ENCODE measurements at regions not wholly inside any gene's neighbourhood (a gene's known extent, or its start where the extent isn't known, plus 50 kb on each side); places are given as distances from the start of the nearest gene placed in this dataset.
"Not testable (repeated sequence)": the region's sequence is repeated elsewhere in the genome, so short reads cannot be mapped to it uniquely, and the experiment has no call there.

GRCh38 chr2:156254637-156255067, 77.9 kb downstream of the NR4A2 start:
- DNase-seq (ENCODE audit: extremely low read depth, low read depth, low spot score) = not testable (repeated sequence)

DNA sequence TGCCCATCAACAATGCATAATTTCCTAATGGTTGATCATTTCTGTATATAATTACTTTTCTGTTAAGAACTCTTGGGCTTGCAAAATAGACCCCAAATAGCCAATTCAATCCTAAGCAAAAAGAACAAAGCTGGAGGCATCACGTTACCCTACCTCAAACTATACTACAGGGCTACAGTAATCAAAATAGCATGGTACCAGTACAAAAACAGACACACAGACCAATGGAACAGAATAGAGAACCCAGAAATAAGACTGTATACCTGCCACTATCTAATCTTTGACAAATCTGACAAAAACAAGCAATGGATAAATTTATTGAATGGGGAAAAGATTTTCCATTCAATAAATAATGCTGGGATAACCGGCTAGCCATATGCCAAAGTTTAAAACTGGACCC, 78.8 kb downstream of the NR4A2 start:
- no peak for DNase-seq (ENCODE audit: extremely low read depth, low read depth, low spot score)

DNA sequence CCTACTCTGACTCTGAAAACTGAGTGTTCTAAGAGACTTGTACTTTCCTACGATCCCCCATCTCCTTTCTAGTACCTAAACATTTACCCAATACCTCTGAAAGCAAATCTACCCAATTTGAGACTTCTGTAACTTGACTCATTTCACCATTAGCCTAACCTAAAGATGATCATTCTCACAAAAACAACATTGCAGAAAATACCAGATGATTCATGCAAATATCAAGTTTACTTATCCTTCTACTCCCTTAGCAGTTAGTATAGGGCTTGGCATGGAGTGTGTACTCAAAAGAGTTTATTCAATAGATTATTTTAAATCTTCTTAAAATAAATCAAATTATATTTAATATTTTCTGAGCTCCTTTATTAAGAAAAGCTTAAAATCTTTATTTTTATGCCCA, 89.6 kb downstream of the NR4A2 start:
- DNase-seq (ENCODE audit: extremely low read depth, low read depth, low spot score) = no peak

- DNase-seq (ENCODE audit: extremely low read depth, low read depth, low spot score) = no peak
Observed at GRCh38 chr2:156237558-156237957, 95.0 kb downstream of the NR4A2 start.

DNA sequence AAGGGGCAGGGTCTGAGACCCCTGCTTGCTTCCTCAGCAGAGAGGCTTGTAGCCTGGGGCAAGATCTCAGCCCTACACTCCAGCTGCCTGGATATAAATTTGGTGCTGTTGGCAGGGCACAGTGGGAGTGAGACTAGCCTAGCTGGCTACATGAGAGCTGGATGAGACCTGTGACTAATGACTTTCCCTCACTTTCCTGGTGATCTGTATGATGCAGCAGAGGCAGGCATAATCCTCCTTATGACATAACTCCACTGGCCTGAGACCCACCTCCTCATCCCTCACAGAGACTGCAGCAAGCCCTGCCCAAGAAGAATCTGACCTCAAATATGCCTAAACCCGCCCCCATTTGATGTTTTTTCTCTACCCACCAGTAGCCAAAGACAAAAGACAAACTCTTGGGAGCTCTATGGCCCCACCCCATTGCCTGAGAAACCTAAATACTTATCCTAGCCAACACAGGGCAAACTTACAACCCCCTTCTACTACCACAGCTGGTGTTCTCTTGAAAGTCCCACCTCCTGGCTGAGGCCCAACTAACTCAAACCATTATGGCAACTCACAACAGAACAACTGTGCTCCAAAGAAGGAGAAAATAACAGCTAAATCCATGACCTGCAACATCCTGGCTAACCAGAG, 102.7 kb downstream of the NR4A2 start:
- no peak for DNase-seq (ENCODE audit: extremely low read depth, low read depth, low spot score)

- DNase-seq (ENCODE audit: extremely low read depth, low read depth, low spot score) = not testable (repeated sequence)
Observed at GRCh38 chr2:156223328-156223727, 109.2 kb downstream of the NR4A2 start.

GRCh38 chr2:156221703-156222102, 110.8 kb downstream of the NR4A2 start:
- DNase-seq (ENCODE audit: extremely low read depth, low read depth, low spot score) = no peak

GRCh38 chr2:156219491-156220100, 112.9 kb downstream of the NR4A2 start:
- no peak for DNase-seq (ENCODE audit: extremely low read depth, low read depth, low spot score)

- DNase-seq (ENCODE audit: extremely low read depth, low read depth, low spot score) = no peak
Observed at GRCh38 chr2:156215656-156216055, 116.9 kb downstream of the NR4A2 start.

- no peak for DNase-seq (ENCODE audit: extremely low read depth, low read depth, low spot score)
Observed at GRCh38 chr2:156211318-156211717, 121.2 kb downstream of the NR4A2 start.

GRCh38 chr2:156206355-156206754, 126.2 kb downstream of the NR4A2 start:
- DNase-seq (ENCODE audit: extremely low read depth, low read depth, low spot score) = no peak

DNA sequence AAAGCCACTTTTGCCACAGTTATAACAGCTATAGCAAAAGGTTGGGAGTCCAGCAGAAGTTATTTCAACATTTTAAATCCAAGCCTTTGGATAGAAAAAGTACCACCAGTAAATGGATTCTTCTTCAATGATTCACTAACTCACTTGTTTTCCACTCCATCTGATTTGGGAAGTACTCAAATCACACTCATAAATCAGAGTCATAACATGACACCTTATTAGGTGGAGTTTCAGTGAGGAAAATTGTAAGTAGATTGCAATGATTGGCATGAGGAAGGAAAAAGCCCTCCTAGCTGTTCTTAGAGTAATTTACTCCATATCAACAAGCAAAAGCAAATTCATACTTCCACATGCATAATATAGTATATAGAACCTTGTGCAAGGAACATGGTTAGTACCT, 132.9 kb downstream of the NR4A2 start:
- DNase-seq (ENCODE audit: extremely low read depth, low read depth, low spot score) = no peak

DNA sequence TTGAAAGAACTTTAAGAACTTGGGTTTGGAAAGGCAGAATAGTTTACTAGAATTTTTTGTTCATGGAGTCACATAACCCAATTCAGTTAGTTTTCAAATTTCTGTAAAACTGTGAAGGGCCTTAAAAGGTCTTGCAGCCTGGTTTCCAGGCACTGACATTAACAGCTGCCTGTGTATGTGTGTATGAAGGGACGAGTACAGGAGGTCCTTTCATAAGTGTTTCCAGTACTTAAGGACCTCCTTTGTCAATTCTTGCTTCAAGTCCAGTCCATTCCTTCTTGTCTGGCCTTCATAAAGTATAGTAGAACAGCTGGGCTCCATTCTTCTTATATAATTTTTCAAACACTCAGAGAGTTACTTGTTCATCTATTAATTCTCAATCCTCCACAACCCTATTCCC, 136.5 kb downstream of the NR4A2 start:
- no peak for DNase-seq (ENCODE audit: extremely low read depth, low read depth, low spot score)

DNA sequence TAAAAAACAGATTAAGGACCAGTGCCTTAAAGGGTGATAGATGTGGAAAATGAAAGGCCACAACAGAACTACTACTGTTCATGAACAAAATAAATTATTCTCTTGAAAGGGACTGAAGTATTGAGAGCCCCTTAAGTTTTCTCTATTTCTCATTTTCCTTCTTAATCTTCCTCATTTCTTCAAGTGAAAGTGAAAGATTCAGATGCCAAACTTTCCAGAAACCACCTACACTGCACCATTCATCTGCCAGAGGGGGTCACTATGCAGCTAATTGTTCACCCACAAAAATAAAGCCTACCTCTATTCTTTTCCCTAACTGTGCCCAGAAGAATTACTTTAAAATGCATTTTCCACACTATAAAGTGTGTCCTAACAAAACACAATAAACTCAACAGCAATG, 140.1 kb downstream of the NR4A2 start:
- DNase-seq (ENCODE audit: extremely low read depth, low read depth, low spot score) = no peak

DNA sequence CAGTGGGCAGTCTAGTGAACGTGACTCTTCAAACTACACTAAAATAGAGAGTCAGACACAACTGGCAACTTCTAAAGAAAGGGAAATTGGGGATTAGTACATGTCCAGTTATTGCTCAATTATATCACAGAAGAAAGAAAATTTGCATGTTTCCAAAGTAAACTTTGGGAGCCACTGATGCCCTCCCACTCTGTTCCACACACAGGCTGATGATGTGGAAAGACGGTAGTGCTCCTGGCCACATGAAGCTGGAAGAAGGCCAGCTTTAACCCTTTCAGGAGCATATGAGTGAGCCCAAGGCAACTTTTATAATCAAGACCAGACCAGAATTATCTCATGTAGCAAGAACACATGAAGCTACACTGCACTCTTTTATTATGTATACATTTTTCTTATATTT, 141.0 kb downstream of the NR4A2 start:
- DNase-seq (ENCODE audit: extremely low read depth, low read depth, low spot score) = no peak

- DNase-seq (ENCODE audit: extremely low read depth, low read depth, low spot score) = no peak
Observed at GRCh38 chr2:156190517-156190916, 142.0 kb downstream of the NR4A2 start.

GRCh38 chr2:156189584-156189983, 142.9 kb downstream of the NR4A2 start:
- no peak for DNase-seq (ENCODE audit: extremely low read depth, low read depth, low spot score)

GRCh38 chr2:156189143-156189542, 143.4 kb downstream of the NR4A2 start:
- no peak for DNase-seq (ENCODE audit: extremely low read depth, low read depth, low spot score)

GRCh38 chr2:156182132-156182531, 150.4 kb downstream of the NR4A2 start:
- no peak for DNase-seq (ENCODE audit: extremely low read depth, low read depth, low spot score)

GRCh38 chr2:156181208-156181607, 151.3 kb downstream of the NR4A2 start:
- DNase-seq (ENCODE audit: extremely low read depth, low read depth, low spot score) = no peak

GRCh38 chr2:156177654-156178053, 154.9 kb downstream of the NR4A2 start:
- DNase-seq (ENCODE audit: extremely low read depth, low read depth, low spot score) = no peak

- DNase-seq (ENCODE audit: extremely low read depth, low read depth, low spot score) = no peak
Observed at GRCh38 chr2:156175946-156176345, 156.6 kb downstream of the NR4A2 start.

- no peak for DNase-seq (ENCODE audit: extremely low read depth, low read depth, low spot score)
Observed at GRCh38 chr2:156170929-156171328, 161.6 kb downstream of the NR4A2 start.
